GM21381 (cell line): ENCODE measurements at regions not wholly inside any gene's neighbourhood (a gene's known extent, or its start where the extent isn't known, plus 50 kb on each side); places are given as distances from the start of the nearest gene placed in this dataset.

Source experiments
- ATAC-seq: cut with Tn5 transposase; IDR thresholded peaks from one replicate; pipeline ENCODE4 v1.9.1; 2021; ENCODE audit warnings: mild to moderate bottlenecking, moderate library complexity; ENCODE audit not compliant: unreplicated experiment

GRCh38 chr13:37944081-37944868 lies 74.7 kb upstream of the TRPC4 start:
- no peak for ATAC-seq

- no peak for ATAC-seq
Measured at GRCh38 chr13:37942929-37943328, 73.4 kb upstream of the TRPC4 start.

GRCh38 chr13:37934339-37935191 lies 65.0 kb upstream of the TRPC4 start:
- no peak for ATAC-seq

- ATAC-seq: no peak
Measured at GRCh38 chr13:37929308-37929707, 59.7 kb upstream of the TRPC4 start.

GRCh38 chr13:37927561-37927960 lies 58.0 kb upstream of the TRPC4 start:
- ATAC-seq: no peak

- no peak for ATAC-seq
Measured at GRCh38 chr13:37925878-37926473, 56.4 kb upstream of the TRPC4 start.

- no peak for ATAC-seq
Measured at GRCh38 chr13:37923236-37923635, 53.7 kb upstream of the TRPC4 start.

- ATAC-seq: no peak
Measured at GRCh38 chr13:37919329-37919880, 49.8 kb upstream of the TRPC4 start.
